CD14-positive monocyte (primary cell): ENCODE measurements at regions not wholly inside any gene's neighbourhood (a gene's known extent, or its start where the extent isn't known, plus 50 kb on each side); places are given as distances from the start of the nearest gene placed in this dataset.

Experiments used
- DNase-seq, 3 donors: peaks; one replicate each; pipeline ENCODE4 v3.0.0-alpha.2; 2011 to 2022
- H2AFZ ChIP-seq: 2 replicates; pipeline ENCODE4 v1.6.0; 2012; ENCODE audit warnings: mild to moderate bottlenecking, low read depth, low read length, inconsistent platforms; ENCODE audit not compliant: insufficient read depth, poor library complexity, severe bottlenecking
- H3K27ac ChIP-seq, 2 donors: 1 replicate in 1 of 2; 2 replicates in 1 of 2; pipeline ENCODE4 v1.5.1; 2012 to 2013; ENCODE audit warnings: low read length in 2 of 2, control low read depth in 1 of 2, inconsistent platforms in 1 of 2, low read depth in 1 of 2, mild to moderate bottlenecking in 1 of 2
- H3K27me3 ChIP-seq, 2 donors: one replicate each; pipeline versions ENCODE4 v1.6.0 to v1.6.1; 2011 to 2013; ENCODE audit warnings: low read length in 2 of 2; ENCODE audit not compliant: control insufficient read depth in 2 of 2, insufficient read depth in 2 of 2
- H3K36me3 ChIP-seq, 2 donors: replicated peaks in 1 of 2; 1 replicate in 1 of 2; 2 replicates in 1 of 2; pipeline versions ENCODE4 v1.5.1 to v1.6.1; 2012 to 2013; ENCODE audit warnings: low read length in 2 of 2, control low read depth in 1 of 2, inconsistent platforms in 1 of 2, mild to moderate bottlenecking in 1 of 2; ENCODE audit not compliant: insufficient read depth in 2 of 2, control insufficient read depth in 1 of 2
- H3K4me1 ChIP-seq, 2 donors: 1 replicate in 1 of 2; 2 replicates in 1 of 2; pipeline versions ENCODE4 v1.5.1 to v1.6.1; 2012 to 2013; ENCODE audit warnings: low read length in 2 of 2, control low read depth in 1 of 2, inconsistent platforms in 1 of 2, mild to moderate bottlenecking in 1 of 2, moderate library complexity in 1 of 2; ENCODE audit not compliant: insufficient read depth in 2 of 2, control insufficient read depth in 1 of 2
- H3K4me2 ChIP-seq: replicated peaks from 2 replicates; pipeline ENCODE3; 2012; ENCODE audit warnings: low read length, moderate library complexity, mild to moderate bottlenecking; ENCODE audit not compliant: poor library complexity, severe bottlenecking; ENCODE audit errors: extremely low read depth
- H3K4me3 ChIP-seq, 3 experiments: fragments of 200-600 bp in 1 of 3; sonication (generic) in 1 of 3; replicated peaks in 1 of 3; 1 replicate in 2 of 3; 2 replicates in 1 of 3; pipeline ENCODE4 v1.5.1; 2011 to 2013; ENCODE audit warnings: low read length in 3 of 3, mild to moderate bottlenecking in 3 of 3, control low read depth in 2 of 3, low read depth in 2 of 3, inconsistent platforms in 1 of 3, moderate library complexity in 1 of 3
- H3K79me2 ChIP-seq: 2 replicates; pipeline ENCODE4 v1.6.0; 2012; ENCODE audit warnings: mild to moderate bottlenecking, control low read depth, inconsistent platforms, low read length, moderate library complexity; ENCODE audit not compliant: insufficient read depth
- H3K9ac ChIP-seq: 2 replicates; pipeline ENCODE4 v1.6.0; 2017; ENCODE audit warnings: low read length, mild to moderate bottlenecking; ENCODE audit not compliant: insufficient read depth, poor library complexity, severe bottlenecking
- H3K9me3 ChIP-seq, 2 donors: replicated peaks in 1 of 2; 1 replicate in 1 of 2; 2 replicates in 1 of 2; pipeline versions ENCODE4 v1.5.1 to v1.6.1; 2012 to 2013; ENCODE audit warnings: low read length in 2 of 2, control low read depth in 1 of 2; ENCODE audit not compliant: control insufficient read depth in 1 of 2, insufficient read depth in 1 of 2
- H4K20me1 ChIP-seq: 2 replicates; pipeline ENCODE4 v1.6.0; 2012; ENCODE audit warnings: mild to moderate bottlenecking, low read length, control low read depth, moderate library complexity; ENCODE audit not compliant: insufficient read depth
- H3K27ac Mint-ChIP-seq, 7 donors: one replicate each; pipeline ENCODE4 v1.8.0; 2020; ENCODE audit warnings: mild to moderate bottlenecking in 7 of 7, mixed read lengths in 7 of 7, moderate library complexity in 6 of 7, inconsistent platforms in 2 of 7
- H3K27me3 Mint-ChIP-seq, 3 donors: one replicate each; pipeline ENCODE4 v1.8.0; 2021 to 2022; ENCODE audit warnings: low read depth in 3 of 3, mild to moderate bottlenecking in 3 of 3, mixed read lengths in 3 of 3, moderate library complexity in 3 of 3, inconsistent platforms in 1 of 3
- H3K36me3 Mint-ChIP-seq, 2 donors: one replicate each; pipeline ENCODE4 v1.8.0; 2020; ENCODE audit warnings: mixed read lengths in 2 of 2, inconsistent platforms in 1 of 2, mild to moderate bottlenecking in 1 of 2
- H3K4me1 Mint-ChIP-seq: one replicate; pipeline ENCODE4 v1.8.0; 2020; ENCODE audit warnings: mild to moderate bottlenecking, mixed read lengths
- H3K4me3 Mint-ChIP-seq, 2 donors: one replicate each; pipeline ENCODE4 v1.8.0; 2020; ENCODE audit warnings: mild to moderate bottlenecking in 2 of 2, mixed read lengths in 2 of 2, moderate library complexity in 1 of 2
- H3K9me3 Mint-ChIP-seq, 7 donors: one replicate each; pipeline ENCODE4 v1.8.0; 2020 to 2022; ENCODE audit warnings: mixed read lengths in 7 of 7, mild to moderate bottlenecking in 6 of 7, moderate library complexity in 6 of 7, inconsistent platforms in 2 of 7
- WGBS: methylation state at CpG from one replicate; pipeline ENCODE4 v1.1.5; 2013; ENCODE audit warnings: missing lambda C conversion rate; ENCODE audit not compliant: insufficient coverage; 5-methylcytosine and 5-hydroxymethylcytosine counted together
- intact Hi-C, 2 donors: fragments of 100-400 bp; cut with micrococcal nuclease; formaldehyde crosslinking; loops; one replicate each; pipeline versions ENCODE4 v1.15.0 to v1.15.1; 2023
- TF ChIP-seq, protein P1 (sequence below): fragments of 200-600 bp; IDR thresholded peaks from one replicate; pipeline ENCODE4 v1.8.0; 2022; ENCODE audit warnings: antibody characterized with exemption, mild to moderate bottlenecking

DNA sequence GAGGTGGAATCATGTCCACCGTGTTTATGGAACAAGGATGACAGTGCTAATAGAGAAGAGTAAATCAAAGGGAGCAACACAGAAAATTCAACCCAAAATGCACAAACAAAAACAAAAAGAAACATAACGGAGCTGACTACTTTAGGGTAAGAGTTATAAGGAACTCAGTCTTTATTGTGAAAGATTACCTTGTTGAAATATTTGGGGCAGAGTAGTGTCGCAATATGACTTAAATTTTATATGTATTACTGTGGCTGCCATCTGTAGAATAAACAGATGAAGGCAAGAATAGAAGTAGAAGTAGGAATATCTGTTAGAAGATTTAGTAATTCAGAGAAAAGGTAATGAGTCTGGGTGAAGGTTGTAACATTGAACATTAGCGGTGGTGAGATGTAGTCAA is 913.9 kb downstream of the BRINP3 start:
- no peaks in the 10 kb centered on the region for H3K4me1 ChIP-seq
- no peak overlapping the region for H3K4me3 Mint-ChIP-seq
- H3K9ac ChIP-seq: no peak overlapping the region
- TF ChIP-seq, protein P1, sequence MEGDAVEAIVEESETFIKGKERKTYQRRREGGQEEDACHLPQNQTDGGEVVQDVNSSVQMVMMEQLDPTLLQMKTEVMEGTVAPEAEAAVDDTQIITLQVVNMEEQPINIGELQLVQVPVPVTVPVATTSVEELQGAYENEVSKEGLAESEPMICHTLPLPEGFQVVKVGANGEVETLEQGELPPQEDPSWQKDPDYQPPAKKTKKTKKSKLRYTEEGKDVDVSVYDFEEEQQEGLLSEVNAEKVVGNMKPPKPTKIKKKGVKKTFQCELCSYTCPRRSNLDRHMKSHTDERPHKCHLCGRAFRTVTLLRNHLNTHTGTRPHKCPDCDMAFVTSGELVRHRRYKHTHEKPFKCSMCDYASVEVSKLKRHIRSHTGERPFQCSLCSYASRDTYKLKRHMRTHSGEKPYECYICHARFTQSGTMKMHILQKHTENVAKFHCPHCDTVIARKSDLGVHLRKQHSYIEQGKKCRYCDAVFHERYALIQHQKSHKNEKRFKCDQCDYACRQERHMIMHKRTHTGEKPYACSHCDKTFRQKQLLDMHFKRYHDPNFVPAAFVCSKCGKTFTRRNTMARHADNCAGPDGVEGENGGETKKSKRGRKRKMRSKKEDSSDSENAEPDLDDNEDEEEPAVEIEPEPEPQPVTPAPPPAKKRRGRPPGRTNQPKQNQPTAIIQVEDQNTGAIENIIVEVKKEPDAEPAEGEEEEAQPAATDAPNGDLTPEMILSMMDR: no peak
- no peaks in the 10 kb centered on the region for H3K4me1 Mint-ChIP-seq
- H3K27me3 ChIP-seq: no peaks in the 10 kb centered on the region
- no peaks in the 10 kb centered on the region for H3K36me3 ChIP-seq
- H2AFZ ChIP-seq: no peak overlapping the region
- H3K4me3 ChIP-seq: no peak overlapping the region
- no peak overlapping the region for H3K27ac ChIP-seq
- H3K27me3 Mint-ChIP-seq: no peaks in the 10 kb centered on the region
- H3K27ac Mint-ChIP-seq: no peak overlapping the region
- no peaks in the 10 kb centered on the region for H4K20me1 ChIP-seq
- no peaks in the 10 kb centered on the region for H3K79me2 ChIP-seq
- no peaks in the 10 kb centered on the region for H3K36me3 Mint-ChIP-seq
- DNase-seq: no peak
- intact Hi-C loops: no loop called here
- peaks cover 0 to 4% (median 2%) of the 10 kb centered on the region in 7 donors for H3K9me3 Mint-ChIP-seq
- WGBS: 87% methylated on average over 3 of the region's 4 CpGs
- H3K4me2 ChIP-seq: no peak overlapping the region
- H3K9me3 ChIP-seq: peaks cover 0 to 4% of the 10 kb centered on the region in 2 donors

DNA sequence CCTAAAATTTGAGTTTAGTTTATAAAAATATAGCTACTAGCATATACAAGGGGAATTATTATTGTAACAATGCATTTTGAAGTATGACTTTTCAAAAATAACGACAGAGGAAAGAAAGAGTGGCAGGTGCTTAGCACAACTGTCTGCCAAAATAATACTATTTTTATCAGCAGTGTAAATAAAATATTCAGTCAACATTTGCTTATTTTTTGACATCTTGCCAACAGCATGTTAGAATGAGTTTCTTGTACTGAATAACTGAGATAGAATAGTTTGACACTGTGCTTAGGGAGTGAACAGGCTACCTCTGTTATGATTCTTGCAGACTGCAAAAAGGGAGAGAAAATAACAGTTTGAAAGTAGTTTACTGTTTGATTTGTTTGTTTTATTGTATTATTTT is 909.8 kb downstream of the BRINP3 start:
- Histone ChIP-seq H3K4me1 (no peaks in the 10 kb centered on the region), H3K9me3 (peaks cover 0 to 4% of the 10 kb centered on the region in 2 donors), H3K9ac (no peak overlapping the region), H3K27ac (no peak overlapping the region), H2AFZ (no peak overlapping the region), H3K36me3 (no peaks in the 10 kb centered on the region), H3K27me3 (no peaks in the 10 kb centered on the region), H4K20me1 (no peaks in the 10 kb centered on the region), H3K79me2 (no peaks in the 10 kb centered on the region), H3K4me3 (no peak overlapping the region), H3K4me2 (no peak overlapping the region)
- TF ChIP-seq, protein P1: no peak
- peaks cover 0 to 3% (median 0%) of the 10 kb centered on the region in 7 donors for H3K9me3 Mint-ChIP-seq
- no peaks in the 10 kb centered on the region for H3K4me1 Mint-ChIP-seq
- intact Hi-C loops: no loop called here
- H3K4me3 Mint-ChIP-seq: no peak overlapping the region
- H3K27me3 Mint-ChIP-seq: no peaks in the 10 kb centered on the region
- no peaks in the 10 kb centered on the region for H3K36me3 Mint-ChIP-seq
- WGBS: no CpG with 5 or more reads among the region's 1 CpG
- DNase-seq: no peak
- H3K27ac Mint-ChIP-seq: no peak overlapping the region
